ENCODE measurements at regions not wholly inside any gene's neighbourhood (a gene's known extent, or its start where the extent isn't known, plus 50 kb on each side); places are given as distances from the start of the nearest gene placed in this dataset.

- TF ChIP-seq POLR2A (IDR thresholded peaks at IDR 0.05) (no peak), CTCF (IDR thresholded peaks at IDR 0.05) (no peak)
Measured at GRCh38 chr14:76951166-76951565, 77.3 kb downstream of the IRF2BPL start.

Measured in adrenal gland (tissue), 5 donors.